ENCODE measurements at regions not wholly inside any gene's neighbourhood (a gene's known extent, or its start where the extent isn't known, plus 50 kb on each side); places are given as distances from the start of the nearest gene placed in this dataset.

DNA sequence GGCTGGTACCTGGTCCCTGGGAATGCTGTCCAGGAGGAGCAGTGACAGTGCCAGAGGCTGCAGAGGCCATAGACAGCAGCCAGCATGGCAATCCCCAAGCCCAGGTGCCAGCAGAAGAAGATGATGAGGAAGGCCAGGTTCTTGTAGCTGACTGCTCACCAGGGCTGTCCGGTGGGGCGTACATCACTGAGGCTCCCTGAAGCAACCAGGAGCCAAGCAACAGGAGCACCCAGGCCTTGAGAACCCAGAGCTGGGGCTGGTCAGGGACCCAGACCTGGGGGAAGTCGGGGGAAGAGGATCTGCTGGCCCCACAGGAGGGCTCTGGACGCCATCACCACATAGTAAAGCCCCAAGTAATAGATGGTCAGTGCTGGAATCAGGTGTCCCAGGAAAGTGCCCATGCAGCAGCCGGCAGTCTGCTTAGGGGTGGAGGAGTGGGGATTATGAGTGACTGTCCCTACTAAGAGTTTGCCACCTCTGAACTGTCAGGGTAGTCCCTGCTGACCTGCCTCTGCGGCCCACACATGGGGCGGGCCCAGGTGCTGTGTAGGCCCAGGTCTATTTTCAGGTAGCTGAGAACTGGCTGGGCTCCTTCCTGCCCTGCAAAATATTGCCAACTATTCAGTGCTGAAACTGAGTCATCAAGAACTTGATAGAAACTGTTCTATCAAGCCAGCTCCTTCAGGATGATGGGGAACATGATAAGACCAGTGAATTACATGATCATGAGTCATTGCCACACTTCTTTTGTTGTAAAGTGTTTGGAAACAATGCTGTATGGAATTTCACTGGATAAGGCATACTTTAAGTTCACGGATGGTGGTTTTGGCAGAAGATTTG is 68.7 kb downstream of the CHRD start:
- Histone ChIP-seq H3K27me3 (ENCODE audit: control insufficient read depth, insufficient read depth, low read length) (no peaks in the 10 kb centered on the region), H3K9me3 (ENCODE audit: control insufficient read depth, insufficient read depth, low read depth, low read length) (no peaks in the 10 kb centered on the region), H3K4me1 (ENCODE audit: control insufficient read depth, insufficient read depth, low read length) (0 out of 2 replicates have a peak, but pooled peaks cover 8% of the 10 kb centered on the region), H3K4me3 (ENCODE audit: low read depth in 2 of 2, low read length in 2 of 2) (no peak overlapping the region), H3K36me3 (ENCODE audit: control insufficient read depth, insufficient read depth, low read length) (no peaks in the 10 kb centered on the region), H3K27ac (ENCODE audit: low read length) (no peak overlapping the region)
- no peak for DNase-seq (ENCODE audit: low read depth, low spot score)
- intact Hi-C loops (cut with micrococcal nuclease; ENCODE audit: unreplicated experiment) (no loop called here), in situ Hi-C loops (cut with HindIII; ENCODE audit: low pct_unique_long_range_greater_than_20kb, low sequenced_read_pairs) (no loop called here)
- no peak for TF ChIP-seq POLR2AphosphoS5 (IDR thresholded peaks at IDR 0.05; ENCODE audit: low read depth, low read length)
- TF ChIP-seq TCF7L2 (IDR thresholded peaks at IDR 0.05; ENCODE audit: low read depth, low read length), result no peak
- TF ChIP-seq, protein P1, sequence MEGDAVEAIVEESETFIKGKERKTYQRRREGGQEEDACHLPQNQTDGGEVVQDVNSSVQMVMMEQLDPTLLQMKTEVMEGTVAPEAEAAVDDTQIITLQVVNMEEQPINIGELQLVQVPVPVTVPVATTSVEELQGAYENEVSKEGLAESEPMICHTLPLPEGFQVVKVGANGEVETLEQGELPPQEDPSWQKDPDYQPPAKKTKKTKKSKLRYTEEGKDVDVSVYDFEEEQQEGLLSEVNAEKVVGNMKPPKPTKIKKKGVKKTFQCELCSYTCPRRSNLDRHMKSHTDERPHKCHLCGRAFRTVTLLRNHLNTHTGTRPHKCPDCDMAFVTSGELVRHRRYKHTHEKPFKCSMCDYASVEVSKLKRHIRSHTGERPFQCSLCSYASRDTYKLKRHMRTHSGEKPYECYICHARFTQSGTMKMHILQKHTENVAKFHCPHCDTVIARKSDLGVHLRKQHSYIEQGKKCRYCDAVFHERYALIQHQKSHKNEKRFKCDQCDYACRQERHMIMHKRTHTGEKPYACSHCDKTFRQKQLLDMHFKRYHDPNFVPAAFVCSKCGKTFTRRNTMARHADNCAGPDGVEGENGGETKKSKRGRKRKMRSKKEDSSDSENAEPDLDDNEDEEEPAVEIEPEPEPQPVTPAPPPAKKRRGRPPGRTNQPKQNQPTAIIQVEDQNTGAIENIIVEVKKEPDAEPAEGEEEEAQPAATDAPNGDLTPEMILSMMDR (IDR thresholded peaks at IDR 0.05), result no peak
- TF ChIP-seq, protein P2, sequence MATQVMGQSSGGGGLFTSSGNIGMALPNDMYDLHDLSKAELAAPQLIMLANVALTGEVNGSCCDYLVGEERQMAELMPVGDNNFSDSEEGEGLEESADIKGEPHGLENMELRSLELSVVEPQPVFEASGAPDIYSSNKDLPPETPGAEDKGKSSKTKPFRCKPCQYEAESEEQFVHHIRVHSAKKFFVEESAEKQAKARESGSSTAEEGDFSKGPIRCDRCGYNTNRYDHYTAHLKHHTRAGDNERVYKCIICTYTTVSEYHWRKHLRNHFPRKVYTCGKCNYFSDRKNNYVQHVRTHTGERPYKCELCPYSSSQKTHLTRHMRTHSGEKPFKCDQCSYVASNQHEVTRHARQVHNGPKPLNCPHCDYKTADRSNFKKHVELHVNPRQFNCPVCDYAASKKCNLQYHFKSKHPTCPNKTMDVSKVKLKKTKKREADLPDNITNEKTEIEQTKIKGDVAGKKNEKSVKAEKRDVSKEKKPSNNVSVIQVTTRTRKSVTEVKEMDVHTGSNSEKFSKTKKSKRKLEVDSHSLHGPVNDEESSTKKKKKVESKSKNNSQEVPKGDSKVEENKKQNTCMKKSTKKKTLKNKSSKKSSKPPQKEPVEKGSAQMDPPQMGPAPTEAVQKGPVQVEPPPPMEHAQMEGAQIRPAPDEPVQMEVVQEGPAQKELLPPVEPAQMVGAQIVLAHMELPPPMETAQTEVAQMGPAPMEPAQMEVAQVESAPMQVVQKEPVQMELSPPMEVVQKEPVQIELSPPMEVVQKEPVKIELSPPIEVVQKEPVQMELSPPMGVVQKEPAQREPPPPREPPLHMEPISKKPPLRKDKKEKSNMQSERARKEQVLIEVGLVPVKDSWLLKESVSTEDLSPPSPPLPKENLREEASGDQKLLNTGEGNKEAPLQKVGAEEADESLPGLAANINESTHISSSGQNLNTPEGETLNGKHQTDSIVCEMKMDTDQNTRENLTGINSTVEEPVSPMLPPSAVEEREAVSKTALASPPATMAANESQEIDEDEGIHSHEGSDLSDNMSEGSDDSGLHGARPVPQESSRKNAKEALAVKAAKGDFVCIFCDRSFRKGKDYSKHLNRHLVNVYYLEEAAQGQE (IDR thresholded peaks at IDR 0.05; ENCODE audit: insufficient read depth in 1 of 2, low read depth in 2 of 2, low read length in 1 of 2), result no peak
- TF ChIP-seq SIN3A (IDR thresholded peaks at IDR 0.05; ENCODE audit: borderline replicate concordance, insufficient read depth, low read depth, low read length), result no peak
- ChIA-PET CTCF (no interaction called here), POLR2A (no interaction called here)
- BruUV-seq (replicated peaks), result no TSS peak
- peak; percentile 88 for ATAC-seq

DNA sequence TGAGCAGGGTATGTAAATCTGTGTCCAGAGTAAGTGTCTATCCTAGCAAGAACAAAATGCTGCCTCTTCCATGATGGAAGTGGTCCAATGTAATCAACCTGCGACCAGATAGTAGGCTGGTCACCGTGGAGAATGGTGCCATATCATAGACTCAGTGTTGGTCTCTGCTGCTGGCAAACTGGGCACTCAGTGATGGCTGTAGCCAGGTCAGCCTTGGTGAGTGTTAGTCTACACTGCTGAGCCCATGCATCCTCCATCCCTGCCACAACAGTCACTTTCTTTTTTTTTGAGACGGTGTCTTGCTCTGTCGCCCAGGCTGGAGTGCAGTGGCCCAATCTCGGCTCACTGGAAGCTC is 69.3 kb downstream of the CHRD start:
- Histone ChIP-seq H3K4me1 (ENCODE audit: control insufficient read depth, insufficient read depth, low read length) (0 out of 2 replicates have a peak, but pooled peaks cover 8% of the 10 kb centered on the region), H3K27me3 (ENCODE audit: control insufficient read depth, insufficient read depth, low read length) (no peaks in the 10 kb centered on the region), H3K36me3 (ENCODE audit: control insufficient read depth, insufficient read depth, low read length) (no peaks in the 10 kb centered on the region), H3K4me3 (ENCODE audit: low read depth in 2 of 2, low read length in 2 of 2) (no peak overlapping the region), H3K27ac (ENCODE audit: low read length) (no peak overlapping the region), H3K9me3 (ENCODE audit: control insufficient read depth, insufficient read depth, low read depth, low read length) (no peaks in the 10 kb centered on the region)
- DNase-seq (ENCODE audit: low read depth, low spot score) (no peak), ATAC-seq (peak; percentile 43)
- TF ChIP-seq SIN3A (IDR thresholded peaks at IDR 0.05; ENCODE audit: borderline replicate concordance, insufficient read depth, low read depth, low read length), result no peak
- TF ChIP-seq, protein P2 (IDR thresholded peaks at IDR 0.05; ENCODE audit: insufficient read depth in 1 of 2, low read depth in 2 of 2, low read length in 1 of 2), result no peak
- no peak for TF ChIP-seq POLR2AphosphoS5 (IDR thresholded peaks at IDR 0.05; ENCODE audit: low read depth, low read length)
- TF ChIP-seq, protein P1 (IDR thresholded peaks at IDR 0.05), result no peak
- no peak for TF ChIP-seq TCF7L2 (IDR thresholded peaks at IDR 0.05; ENCODE audit: low read depth, low read length)
- POLR2A ChIA-PET, result no interaction called here
- CTCF ChIA-PET, result no interaction called here
- in situ Hi-C loops (cut with HindIII; ENCODE audit: low pct_unique_long_range_greater_than_20kb, low sequenced_read_pairs), result no loop called here
- BruUV-seq (replicated peaks), result no TSS peak
- intact Hi-C loops (cut with micrococcal nuclease; ENCODE audit: unreplicated experiment), result no loop called here
